Epithelial cell of esophagus (primary cell): ENCODE measurements at regions not wholly inside any gene's neighbourhood (a gene's known extent, or its start where the extent isn't known, plus 50 kb on each side); places are given as distances from the start of the nearest gene placed in this dataset.

ENCODE experiments used
- DNase-seq: peaks from one replicate; pipeline ENCODE4 v3.0.0; 2010; ENCODE audit warnings: low read depth
- H3K4me3 ChIP-seq: 2 replicates; pipeline ENCODE4 v1.5.1; 2011; ENCODE audit warnings: mild to moderate bottlenecking, low read length, control low read depth
- CTCF ChIP-seq: IDR thresholded peaks from 2 replicates; pipeline ENCODE4 v1.5.1; 2011; ENCODE audit warnings: low read depth, mild to moderate bottlenecking, low read length, control low read depth, inconsistent platforms; ENCODE audit not compliant: insufficient read depth; ENCODE audit errors: missing control alignments

- no peak for DNase-seq
- no peak overlapping the region for H3K4me3 ChIP-seq
- TF ChIP-seq CTCF = no peak
Observed at GRCh38 chr7:113825832-113826231, 93.0 kb downstream of the PPP1R3A start.

GRCh38 chr7:113824117-113824823 is 94.5 kb downstream of the PPP1R3A start:
- TF ChIP-seq CTCF = no peak
- peak; percentile 14 for DNase-seq
- no peak overlapping the region for H3K4me3 ChIP-seq

- no peak for DNase-seq
- H3K4me3 ChIP-seq = no peak overlapping the region
- TF ChIP-seq CTCF = no peak
Observed at GRCh38 chr7:113819474-113819873, 99.3 kb downstream of the PPP1R3A start.

GRCh38 chr7:113816639-113817038 is 102.2 kb downstream of the PPP1R3A start:
- TF ChIP-seq CTCF = no peak
- H3K4me3 ChIP-seq = no peak overlapping the region
- DNase-seq = no peak

- no peak for TF ChIP-seq CTCF
- H3K4me3 ChIP-seq = no peak overlapping the region
- DNase-seq = no peak
Observed at GRCh38 chr7:113813471-113813870, 105.3 kb downstream of the PPP1R3A start.

GRCh38 chr7:113812591-113813255 is 106.1 kb downstream of the PPP1R3A start:
- H3K4me3 ChIP-seq = no peak overlapping the region
- DNase-seq = no peak
- TF ChIP-seq CTCF = no peak

- no peak for DNase-seq
- H3K4me3 ChIP-seq = no peak overlapping the region
Observed at GRCh38 chr7:113810080-113810744, 108.6 kb downstream of the PPP1R3A start.

More at GRCh38 chr7:113810080-113810744, 108.6 kb downstream of the PPP1R3A start:
- TF ChIP-seq CTCF = no peak
